HCT116 (cell line): ENCODE measurements at regions not wholly inside any gene's neighbourhood (a gene's known extent, or its start where the extent isn't known, plus 50 kb on each side); places are given as distances from the start of the nearest gene placed in this dataset.

Source experiments
- CBX3 ChIP-seq: IDR thresholded peaks from 2 replicates; pipeline ENCODE4 v1.6.1; 2012; ENCODE audit warnings: low read depth
- CTCF ChIP-seq, 3 experiments: fragments of 200-600 bp in 1 of 3; sonication (generic) in 1 of 3; IDR thresholded peaks in 2 of 3; conservative IDR thresholded peaks in 1 of 3; 2 replicates each; pipeline ENCODE4 v1.5.1; 2012 to 2017; ENCODE audit warnings: low read depth in 2 of 3, low read length in 2 of 3, antibody characterized with exemption in 1 of 3, borderline replicate concordance in 1 of 3, control low read depth in 1 of 3, mild to moderate bottlenecking in 1 of 3, mixed read lengths in 1 of 3, mixed run types in 1 of 3, moderate library complexity in 1 of 3; ENCODE audit not compliant: insufficient read depth in 1 of 3
- ELF1 ChIP-seq: IDR thresholded peaks from 2 replicates; pipeline ENCODE4 v1.6.1; 2012; ENCODE audit warnings: low read depth, borderline replicate concordance
- FOSL1 ChIP-seq: IDR thresholded peaks from 2 replicates; pipeline ENCODE4 v1.6.1; 2012; ENCODE audit warnings: low read depth
- POLR2A ChIP-seq: IDR thresholded peaks from 2 replicates; pipeline ENCODE4 v1.7.0; 2011; ENCODE audit warnings: borderline replicate concordance; ENCODE audit not compliant: insufficient read depth, insufficient read length; ENCODE audit errors: extremely low read depth
- POLR2AphosphoS5 ChIP-seq: IDR thresholded peaks from 2 replicates; pipeline ENCODE4 v1.6.1; 2011; ENCODE audit warnings: mild to moderate bottlenecking, low read depth, low read length, moderate library complexity
- RAD21 ChIP-seq: IDR thresholded peaks from 2 replicates; pipeline ENCODE4 v1.6.1; 2012; ENCODE audit warnings: low read depth, mild to moderate bottlenecking
- SP1 ChIP-seq: IDR thresholded peaks from 2 replicates; pipeline ENCODE4 v1.6.1; 2012; ENCODE audit warnings: low read depth
- TCF7L2 ChIP-seq: IDR thresholded peaks from 2 replicates; pipeline ENCODE4 v1.7.0; 2011; ENCODE audit warnings: borderline replicate concordance, inconsistent platforms; ENCODE audit not compliant: insufficient read depth, insufficient read length; ENCODE audit errors: extremely low read depth
- ZFX ChIP-seq: fragments of 450-650 bp; IDR thresholded peaks from 2 replicates; pipeline ENCODE4 v1.6.1; 2017
- TF ChIP-seq, protein P1 (sequence below): IDR thresholded peaks from 2 replicates; pipeline ENCODE4 v1.6.1; 2011; ENCODE audit warnings: mild to moderate bottlenecking, low read length, moderate library complexity; ENCODE audit not compliant: insufficient replicate concordance; ENCODE audit errors: extremely low read depth
- TF ChIP-seq, protein P2 (sequence below): IDR thresholded peaks from 2 replicates; pipeline ENCODE4 v1.6.1; 2012; ENCODE audit warnings: low read depth

DNA sequence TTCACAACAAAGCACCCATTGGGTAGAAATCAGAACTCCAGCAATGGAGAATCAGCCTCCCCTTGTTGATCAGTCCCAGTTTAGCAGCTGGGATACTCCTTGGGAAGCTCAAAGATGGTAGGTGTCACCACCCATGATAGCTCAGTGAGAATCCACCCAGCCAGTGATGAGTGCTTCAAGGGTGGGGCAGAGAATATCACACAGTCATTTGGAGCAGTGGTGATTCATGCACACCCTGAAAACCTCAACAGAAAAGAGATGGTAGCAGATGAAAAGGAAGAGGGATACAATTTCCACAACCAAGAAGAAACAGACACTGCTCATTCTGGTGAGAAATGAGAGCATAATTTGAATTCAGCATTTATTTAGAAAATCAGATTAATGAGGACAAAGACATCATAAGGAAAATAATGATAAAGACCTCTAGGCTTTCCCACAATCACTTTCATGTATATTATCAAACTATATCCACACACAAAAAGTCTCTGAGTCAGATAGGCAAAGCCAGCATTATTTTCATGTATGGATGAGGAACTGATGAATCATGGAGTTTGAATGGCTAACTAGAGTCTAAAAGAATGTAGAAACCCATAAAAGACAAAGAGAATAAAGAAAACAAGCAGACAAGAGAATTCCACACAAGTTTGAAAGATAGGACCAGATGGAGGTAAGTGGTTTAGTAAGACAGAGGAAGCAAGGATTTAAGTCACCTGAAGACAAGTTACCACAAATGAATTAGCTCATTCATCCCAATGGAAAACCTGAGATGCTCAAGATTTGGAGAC is 82.9 kb downstream of the FEM1C start (continued):
- TF ChIP-seq, protein P1, sequence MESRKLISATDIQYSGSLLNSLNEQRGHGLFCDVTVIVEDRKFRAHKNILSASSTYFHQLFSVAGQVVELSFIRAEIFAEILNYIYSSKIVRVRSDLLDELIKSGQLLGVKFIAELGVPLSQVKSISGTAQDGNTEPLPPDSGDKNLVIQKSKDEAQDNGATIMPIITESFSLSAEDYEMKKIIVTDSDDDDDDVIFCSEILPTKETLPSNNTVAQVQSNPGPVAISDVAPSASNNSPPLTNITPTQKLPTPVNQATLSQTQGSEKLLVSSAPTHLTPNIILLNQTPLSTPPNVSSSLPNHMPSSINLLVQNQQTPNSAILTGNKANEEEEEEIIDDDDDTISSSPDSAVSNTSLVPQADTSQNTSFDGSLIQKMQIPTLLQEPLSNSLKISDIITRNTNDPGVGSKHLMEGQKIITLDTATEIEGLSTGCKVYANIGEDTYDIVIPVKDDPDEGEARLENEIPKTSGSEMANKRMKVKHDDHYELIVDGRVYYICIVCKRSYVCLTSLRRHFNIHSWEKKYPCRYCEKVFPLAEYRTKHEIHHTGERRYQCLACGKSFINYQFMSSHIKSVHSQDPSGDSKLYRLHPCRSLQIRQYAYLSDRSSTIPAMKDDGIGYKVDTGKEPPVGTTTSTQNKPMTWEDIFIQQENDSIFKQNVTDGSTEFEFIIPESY = no peak
- TF ChIP-seq RAD21 (peak; percentile 11; the same call in 1 of the 2 replicates), ELF1 (no peak; the same call in 1 of the 2 replicates), POLR2AphosphoS5 (no peak), FOSL1 (peak; percentile 80), SP1 (peak; percentile 86), CBX3 (peak; percentile 41; the same call in 1 of the 2 replicates), POLR2A (no peak), ZFX (no peak), CTCF (IDR thresholded peaks at IDR 0.05 in 2 of 3, conservative IDR thresholded peaks at IDR 0.05 in 1 of 3; ENCODE audit: borderline replicate concordance in 1 of 3, insufficient read depth in 1 of 3, low read depth in 2 of 3, low read length in 2 of 3) (no peak), TCF7L2 (no peak)
- TF ChIP-seq, protein P2, sequence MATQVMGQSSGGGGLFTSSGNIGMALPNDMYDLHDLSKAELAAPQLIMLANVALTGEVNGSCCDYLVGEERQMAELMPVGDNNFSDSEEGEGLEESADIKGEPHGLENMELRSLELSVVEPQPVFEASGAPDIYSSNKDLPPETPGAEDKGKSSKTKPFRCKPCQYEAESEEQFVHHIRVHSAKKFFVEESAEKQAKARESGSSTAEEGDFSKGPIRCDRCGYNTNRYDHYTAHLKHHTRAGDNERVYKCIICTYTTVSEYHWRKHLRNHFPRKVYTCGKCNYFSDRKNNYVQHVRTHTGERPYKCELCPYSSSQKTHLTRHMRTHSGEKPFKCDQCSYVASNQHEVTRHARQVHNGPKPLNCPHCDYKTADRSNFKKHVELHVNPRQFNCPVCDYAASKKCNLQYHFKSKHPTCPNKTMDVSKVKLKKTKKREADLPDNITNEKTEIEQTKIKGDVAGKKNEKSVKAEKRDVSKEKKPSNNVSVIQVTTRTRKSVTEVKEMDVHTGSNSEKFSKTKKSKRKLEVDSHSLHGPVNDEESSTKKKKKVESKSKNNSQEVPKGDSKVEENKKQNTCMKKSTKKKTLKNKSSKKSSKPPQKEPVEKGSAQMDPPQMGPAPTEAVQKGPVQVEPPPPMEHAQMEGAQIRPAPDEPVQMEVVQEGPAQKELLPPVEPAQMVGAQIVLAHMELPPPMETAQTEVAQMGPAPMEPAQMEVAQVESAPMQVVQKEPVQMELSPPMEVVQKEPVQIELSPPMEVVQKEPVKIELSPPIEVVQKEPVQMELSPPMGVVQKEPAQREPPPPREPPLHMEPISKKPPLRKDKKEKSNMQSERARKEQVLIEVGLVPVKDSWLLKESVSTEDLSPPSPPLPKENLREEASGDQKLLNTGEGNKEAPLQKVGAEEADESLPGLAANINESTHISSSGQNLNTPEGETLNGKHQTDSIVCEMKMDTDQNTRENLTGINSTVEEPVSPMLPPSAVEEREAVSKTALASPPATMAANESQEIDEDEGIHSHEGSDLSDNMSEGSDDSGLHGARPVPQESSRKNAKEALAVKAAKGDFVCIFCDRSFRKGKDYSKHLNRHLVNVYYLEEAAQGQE = no peak
- TF ChIP-seq, all 23 proteins: peak for 9
